Breast epithelium (tissue), 3 donors: ENCODE measurements at regions not wholly inside any gene's neighbourhood (a gene's known extent, or its start where the extent isn't known, plus 50 kb on each side); places are given as distances from the start of the nearest gene placed in this dataset.

Experiments used
- POLR2A ChIP-seq: fragments of 450-650 bp; IDR thresholded peaks from one replicate; pipeline ENCODE4 v1.6.1; 2016; ENCODE audit warnings: antibody characterized with exemption, mild to moderate bottlenecking, moderate library complexity
- POLR2AphosphoS5 ChIP-seq, 3 donors: sonication (generic); formaldehyde crosslinking; IDR thresholded peaks; one replicate each; pipeline ENCODE4 v1.6.1; 2017; ENCODE audit warnings: antibody characterized with exemption in 3 of 3
- TF ChIP-seq, protein P1 (sequence below), 3 donors: fragments of 450-650 bp; IDR thresholded peaks; one replicate each; pipeline ENCODE4 v1.5.1; 2016 to 2017; ENCODE audit warnings: antibody characterized with exemption in 3 of 3, mild to moderate bottlenecking in 3 of 3, moderate library complexity in 3 of 3

DNA sequence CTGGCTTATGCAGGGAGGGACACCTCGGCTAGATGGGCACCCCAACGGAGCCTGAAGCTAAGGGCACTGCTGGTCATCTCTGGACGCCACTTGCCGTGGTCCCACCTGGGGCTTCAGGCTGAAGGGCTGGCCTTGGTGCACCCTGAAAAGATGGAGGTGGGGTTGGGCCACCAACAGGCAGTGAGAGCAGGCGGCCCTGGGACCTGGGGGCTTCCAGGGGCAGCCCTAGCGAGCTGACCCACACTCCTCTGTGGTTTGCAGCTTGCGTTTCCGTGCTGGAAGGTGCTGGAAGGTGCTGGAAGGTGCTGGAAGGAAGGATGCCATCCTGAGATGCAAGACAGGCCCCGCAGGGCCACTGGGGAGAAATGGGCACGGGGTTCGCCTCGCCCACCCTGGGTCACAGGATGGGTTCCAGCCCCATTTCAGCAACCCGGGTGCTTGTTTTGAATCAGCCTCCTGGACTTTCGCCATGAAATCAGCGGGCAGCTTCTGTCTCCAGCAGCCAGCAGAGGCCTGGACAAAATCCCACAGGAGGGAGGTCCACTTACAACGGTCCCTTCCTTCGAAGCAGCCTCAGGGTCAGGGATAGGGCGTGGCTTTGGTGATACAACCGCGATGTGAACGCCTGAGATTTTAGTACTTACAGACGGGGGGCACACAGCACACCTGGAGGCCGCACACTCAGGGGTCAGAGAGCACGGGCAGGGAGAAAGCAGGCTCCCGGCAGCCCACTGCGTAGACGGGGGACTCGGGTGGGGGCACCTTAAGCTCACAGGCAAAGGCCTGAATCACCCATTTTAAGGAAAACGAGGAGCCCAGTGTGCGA is 303.1 kb upstream of the IRX4 start:
- TF ChIP-seq, protein P1, sequence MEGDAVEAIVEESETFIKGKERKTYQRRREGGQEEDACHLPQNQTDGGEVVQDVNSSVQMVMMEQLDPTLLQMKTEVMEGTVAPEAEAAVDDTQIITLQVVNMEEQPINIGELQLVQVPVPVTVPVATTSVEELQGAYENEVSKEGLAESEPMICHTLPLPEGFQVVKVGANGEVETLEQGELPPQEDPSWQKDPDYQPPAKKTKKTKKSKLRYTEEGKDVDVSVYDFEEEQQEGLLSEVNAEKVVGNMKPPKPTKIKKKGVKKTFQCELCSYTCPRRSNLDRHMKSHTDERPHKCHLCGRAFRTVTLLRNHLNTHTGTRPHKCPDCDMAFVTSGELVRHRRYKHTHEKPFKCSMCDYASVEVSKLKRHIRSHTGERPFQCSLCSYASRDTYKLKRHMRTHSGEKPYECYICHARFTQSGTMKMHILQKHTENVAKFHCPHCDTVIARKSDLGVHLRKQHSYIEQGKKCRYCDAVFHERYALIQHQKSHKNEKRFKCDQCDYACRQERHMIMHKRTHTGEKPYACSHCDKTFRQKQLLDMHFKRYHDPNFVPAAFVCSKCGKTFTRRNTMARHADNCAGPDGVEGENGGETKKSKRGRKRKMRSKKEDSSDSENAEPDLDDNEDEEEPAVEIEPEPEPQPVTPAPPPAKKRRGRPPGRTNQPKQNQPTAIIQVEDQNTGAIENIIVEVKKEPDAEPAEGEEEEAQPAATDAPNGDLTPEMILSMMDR (IDR thresholded peaks at IDR 0.05): no peak
- no peak for TF ChIP-seq POLR2A
- no peak for TF ChIP-seq POLR2AphosphoS5 (IDR thresholded peaks at IDR 0.05)
